D721Med (cell line): ENCODE measurements at regions not wholly inside any gene's neighbourhood (a gene's known extent, or its start where the extent isn't known, plus 50 kb on each side); places are given as distances from the start of the nearest gene placed in this dataset.

Source experiments
- DNase-seq: peaks from one replicate; pipeline ENCODE4 v3.0.0; 2011; ENCODE audit warnings: low spot score; ENCODE audit not compliant: insufficient read length
- FAIRE-seq: peaks from 2 replicates; lab custom pipeline; 2011; peaks lifted over from hg19 to GRCh38; lab: Jason Lieb, UNC
- CTCF ChIP-seq: IDR thresholded peaks from 2 replicates; pipeline ENCODE4 v1.5.1; 2012; ENCODE audit warnings: mild to moderate bottlenecking, control low read depth; ENCODE audit not compliant: insufficient read depth; ENCODE audit errors: missing control alignments

GRCh38 chr6:22907085-22907484 is 337.7 kb downstream of the HDGFL1 start:
- DNase-seq: no peak
- TF ChIP-seq CTCF: no peak
- no peak for FAIRE-seq

- no peak for FAIRE-seq
Observed at GRCh38 chr6:22910370-22910769, 341.0 kb downstream of the HDGFL1 start.

GRCh38 chr6:22913612-22914011 is 344.2 kb downstream of the HDGFL1 start:
- TF ChIP-seq CTCF: no peak
- FAIRE-seq: no peak
- no peak for DNase-seq

More at GRCh38 chr6:22910370-22910769, 341.0 kb downstream of the HDGFL1 start:
- TF ChIP-seq CTCF: no peak
- DNase-seq: no peak

- FAIRE-seq: no peak
- no peak for TF ChIP-seq CTCF
- DNase-seq: no peak
Observed at GRCh38 chr6:22917344-22917743, 348.0 kb downstream of the HDGFL1 start.

GRCh38 chr6:22921828-22922227 is 352.5 kb downstream of the HDGFL1 start:
- FAIRE-seq (no peak), DNase-seq (no peak)
- no peak for TF ChIP-seq CTCF

- FAIRE-seq: no peak
- TF ChIP-seq CTCF: no peak
- DNase-seq: no peak
Observed at GRCh38 chr6:22925304-22925835, 356.0 kb downstream of the HDGFL1 start.

- TF ChIP-seq CTCF: no peak
- no peak for FAIRE-seq
- DNase-seq: no peak
Observed at GRCh38 chr6:22925920-22926789, 356.8 kb downstream of the HDGFL1 start.
